DMS153 (cell line): ENCODE measurements at regions not wholly inside any gene's neighbourhood (a gene's known extent, or its start where the extent isn't known, plus 50 kb on each side); places are given as distances from the start of the nearest gene placed in this dataset.

Experiments used
- DNase-seq: peaks from one replicate; lab custom pipeline; 2025; lab: John Stamatoyannopoulos, UW

DNA sequence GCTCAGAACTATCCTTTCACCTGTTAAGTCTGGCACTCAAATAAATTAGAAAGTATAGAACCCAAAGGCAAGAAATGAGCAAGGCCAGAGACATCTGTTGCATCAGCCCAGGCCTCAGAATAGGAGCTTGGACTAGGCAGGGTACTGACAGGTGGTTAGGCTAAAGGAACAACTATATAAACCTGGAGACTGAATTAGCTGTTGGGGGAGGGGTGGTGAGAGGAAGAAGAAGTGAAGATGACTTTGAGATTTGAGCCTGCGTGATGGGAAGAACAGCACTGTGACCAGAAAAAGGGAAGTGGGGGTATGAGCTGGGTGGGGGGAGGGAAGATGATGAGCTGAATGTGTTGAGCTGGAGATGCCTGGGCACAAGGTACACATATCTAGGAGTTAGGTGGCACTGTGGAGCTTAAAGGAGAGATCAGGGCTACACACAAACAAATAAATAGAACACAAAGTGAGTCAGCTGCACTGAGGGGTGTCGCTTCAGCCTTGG, 244.7 kb downstream of the PTEN start:
- no peak for DNase-seq

DNA sequence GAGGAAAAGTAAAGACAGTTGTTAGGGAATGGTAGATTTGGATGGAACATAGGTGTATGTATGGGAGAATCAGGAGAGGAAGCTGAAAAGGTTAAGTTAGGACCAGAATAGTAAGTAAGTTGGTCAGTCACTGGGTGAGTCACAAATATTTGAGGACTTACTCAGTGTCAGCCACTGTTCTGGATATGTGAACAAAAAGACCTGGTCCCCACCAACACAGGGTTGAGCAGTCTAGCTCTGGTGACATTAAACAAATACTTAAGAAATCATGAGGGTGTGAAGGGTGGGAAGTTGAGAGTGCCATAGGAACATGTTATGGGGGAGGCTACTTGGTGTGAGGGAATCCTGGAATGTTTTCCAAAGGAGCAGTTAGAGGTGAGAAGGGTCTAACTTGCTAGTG, 246.9 kb downstream of the PTEN start:
- DNase-seq, result no peak

DNA sequence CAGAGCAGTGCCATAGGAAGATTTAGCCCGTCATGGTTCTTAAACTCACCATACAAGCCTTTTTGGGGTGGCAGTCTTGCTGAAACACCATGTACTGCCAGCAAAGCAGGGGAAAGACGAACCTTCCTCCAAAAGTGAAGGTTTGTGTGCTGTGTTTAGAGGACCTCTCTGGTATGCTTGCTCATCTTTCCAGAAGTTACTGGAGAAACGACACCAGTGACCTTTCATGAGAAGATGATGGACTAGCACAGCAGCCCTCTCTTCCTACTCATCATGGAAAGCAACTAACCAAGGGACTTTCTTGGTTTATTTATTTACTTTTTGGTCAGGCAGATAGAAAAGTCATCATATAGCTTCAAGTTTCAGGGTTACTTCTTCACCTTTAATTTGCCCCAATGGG, 247.4 kb downstream of the PTEN start:
- DNase-seq, result no peak

DNA sequence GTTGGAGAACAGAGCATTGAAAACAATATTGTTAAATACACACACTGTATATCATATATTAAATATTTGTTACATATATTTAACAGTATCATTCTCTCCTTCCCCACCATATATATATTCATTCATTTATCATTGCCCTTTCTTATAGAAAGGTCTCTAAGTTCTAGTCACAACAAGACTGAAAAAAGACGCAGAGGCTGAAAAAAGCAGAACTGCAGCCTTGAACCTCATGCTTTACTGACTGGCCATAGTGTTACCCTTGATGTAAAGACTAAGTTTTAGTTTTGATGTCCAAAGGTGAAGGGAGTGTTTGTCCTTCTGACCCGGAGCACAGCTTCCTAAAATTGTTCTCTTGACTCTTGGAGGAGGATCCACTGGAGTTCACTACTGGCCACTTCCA, 247.9 kb downstream of the PTEN start:
- no peak for DNase-seq

DNA sequence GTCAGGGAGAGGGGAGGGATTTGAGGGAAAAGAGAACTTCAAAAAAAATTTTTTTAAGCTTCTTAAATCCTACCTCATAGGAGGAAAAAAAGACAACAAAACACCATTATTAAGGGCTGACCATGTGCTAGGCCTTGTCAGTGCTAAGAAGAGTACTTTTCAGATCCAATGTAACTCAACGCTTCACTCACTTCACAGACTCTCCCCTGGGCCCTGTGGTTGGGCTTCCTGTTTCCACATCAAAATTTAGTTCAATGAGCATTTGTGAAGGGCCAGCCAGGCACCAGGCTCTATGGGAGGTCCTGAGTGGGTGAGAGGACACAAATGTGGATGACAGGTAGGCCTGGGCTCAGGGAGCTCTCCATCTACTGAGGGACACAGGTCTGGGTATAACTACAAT, 249.8 kb downstream of the PTEN start:
- no peak for DNase-seq

DNA sequence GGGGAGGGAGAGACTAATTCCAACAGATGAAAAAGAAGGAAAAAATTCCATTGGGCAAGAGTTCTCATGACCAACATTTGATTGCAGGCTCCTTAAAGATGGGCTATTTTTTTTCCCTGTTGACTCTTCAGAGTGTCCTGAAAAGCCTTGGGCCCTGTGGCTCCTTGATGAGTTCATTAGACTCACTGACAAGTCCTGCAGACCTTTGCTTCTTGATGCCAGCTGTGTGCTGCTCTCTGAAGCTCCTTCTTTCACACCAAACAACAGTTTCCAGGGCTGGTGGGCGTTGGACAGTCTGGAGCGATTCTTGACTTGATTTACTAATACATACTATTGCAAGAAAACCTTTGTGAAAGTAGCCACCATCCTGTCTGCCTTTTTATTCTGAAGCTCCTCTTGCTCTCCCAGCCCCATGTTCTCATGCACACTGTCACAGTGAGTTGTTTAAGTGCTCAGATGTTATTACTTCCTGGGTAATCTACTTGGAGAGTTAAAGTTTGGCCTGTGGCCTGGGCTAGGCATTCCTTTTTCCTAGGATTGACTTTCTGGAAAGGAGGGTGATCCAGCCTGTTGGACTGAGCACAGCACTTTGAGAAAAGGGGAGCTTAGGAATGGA, 250.3 kb downstream of the PTEN start:
- DNase-seq, result no peak

GRCh38 chr10:88114368-88114767, 250.9 kb downstream of the PTEN start:
- DNase-seq, result peak; percentile 66

GRCh38 chr10:88115407-88115806, 252.0 kb downstream of the PTEN start:
- no peak for DNase-seq

DNA sequence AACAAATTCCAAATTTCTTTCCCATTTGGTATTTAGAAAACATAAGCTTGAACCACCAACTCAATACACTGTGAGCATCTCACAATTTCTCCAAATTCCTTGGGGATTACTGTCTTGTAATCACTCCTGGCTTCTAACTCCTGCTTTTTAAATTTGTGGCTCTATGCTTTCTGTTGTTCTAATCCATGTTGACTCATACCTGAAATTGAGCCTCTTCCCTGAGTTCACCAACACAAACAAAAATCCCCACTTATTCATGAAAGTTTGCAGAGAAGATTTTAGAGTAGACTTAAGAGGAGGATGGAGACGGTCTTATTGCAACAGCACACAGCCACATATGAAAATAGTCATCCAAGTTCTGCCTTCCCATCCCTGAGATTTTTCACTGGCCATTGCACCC, 252.5 kb downstream of the PTEN start:
- no peak for DNase-seq

DNA sequence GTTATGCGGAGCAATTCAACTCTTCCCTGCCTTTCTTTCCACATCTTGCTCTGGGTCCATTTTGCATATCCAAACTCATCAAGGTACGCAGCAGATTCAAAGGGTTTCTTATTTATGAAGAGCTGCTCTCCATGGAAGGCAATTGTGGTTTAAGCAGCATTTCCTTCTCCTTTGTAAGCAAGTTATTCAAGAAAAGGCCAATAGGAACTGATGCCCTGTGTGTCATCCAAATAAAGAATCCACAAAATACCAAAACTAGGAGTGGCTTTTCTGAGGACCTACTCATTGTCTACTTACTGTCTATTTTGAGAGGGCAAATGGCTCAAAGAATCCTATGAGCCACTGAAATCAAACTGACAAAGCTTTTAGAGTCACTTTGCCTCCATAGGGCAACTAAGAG, 253.1 kb downstream of the PTEN start:
- no peak for DNase-seq

DNA sequence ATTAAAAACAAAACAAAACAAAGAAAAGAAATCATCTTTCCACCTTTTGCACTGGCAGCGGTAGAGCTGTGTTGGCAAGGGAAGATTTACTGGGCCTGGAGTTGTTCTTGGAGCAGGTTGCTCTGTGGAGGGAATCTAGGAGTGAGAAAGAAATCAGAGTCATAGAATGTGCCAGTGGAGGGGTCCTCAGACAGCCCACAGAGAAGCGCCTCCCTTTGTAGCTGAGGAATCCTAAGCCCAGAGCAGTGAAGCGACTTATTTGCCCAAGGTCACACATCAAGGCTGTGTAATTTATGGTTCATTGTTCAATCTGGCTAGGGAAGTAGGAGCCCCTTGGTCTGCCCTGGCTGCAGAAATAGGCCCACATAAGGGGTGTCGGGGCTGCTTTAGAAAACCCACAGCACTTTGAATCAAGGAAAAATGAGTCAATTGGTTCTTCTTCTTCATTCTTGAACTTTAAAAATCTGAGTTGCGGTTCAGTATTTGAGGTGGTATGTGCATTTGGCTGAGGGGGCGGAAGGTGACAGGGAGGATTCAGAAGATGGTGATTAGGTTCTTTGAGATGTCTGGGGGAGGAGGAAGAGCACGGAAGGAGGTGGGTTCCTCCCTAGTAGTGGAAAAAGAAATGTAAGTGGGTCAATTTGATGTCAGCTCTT, 253.7 kb downstream of the PTEN start:
- no peak for DNase-seq

DNA sequence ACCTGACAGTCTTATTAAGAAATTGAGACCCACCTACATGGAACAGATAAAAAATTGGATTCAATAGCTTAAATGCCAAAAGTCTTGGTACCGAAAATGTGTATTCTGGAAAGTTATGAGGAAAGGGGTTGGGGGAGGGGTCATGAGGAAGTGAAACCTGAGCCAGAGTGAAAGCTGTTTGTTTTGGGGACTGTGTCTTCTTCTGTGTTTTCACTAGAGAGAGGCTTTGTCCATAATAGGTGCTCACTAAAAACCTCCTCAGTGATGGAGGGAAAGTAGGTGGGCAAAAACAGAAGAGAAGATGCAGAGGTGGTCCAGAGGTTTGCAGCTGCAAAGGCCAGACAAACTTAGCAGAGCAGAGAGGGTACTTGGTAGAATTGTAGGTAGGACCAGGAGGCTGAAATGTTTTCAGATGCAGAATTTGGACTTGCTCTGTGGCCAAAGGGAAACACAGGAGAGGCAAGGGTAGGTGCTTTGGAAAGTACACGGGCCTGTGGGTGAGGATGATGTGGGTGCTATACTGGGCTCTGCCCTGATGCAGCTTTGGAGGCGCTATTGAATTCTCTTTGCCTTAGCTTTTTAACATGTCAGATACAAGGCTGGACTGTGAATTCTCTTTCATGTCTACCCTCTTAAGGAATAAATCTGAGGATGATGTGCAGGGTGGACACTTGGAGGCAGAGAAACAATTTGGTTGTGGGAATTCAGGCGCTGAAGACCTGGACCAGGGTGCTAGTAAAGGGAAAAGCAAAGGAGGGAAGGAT, 254.6 kb downstream of the PTEN start:
- no peak for DNase-seq

- DNase-seq, result no peak
Measured at GRCh38 chr10:88118729-88119128, 255.3 kb downstream of the PTEN start.

- DNase-seq, result no peak
Measured at GRCh38 chr10:88119160-88119559, 255.7 kb downstream of the PTEN start.

DNA sequence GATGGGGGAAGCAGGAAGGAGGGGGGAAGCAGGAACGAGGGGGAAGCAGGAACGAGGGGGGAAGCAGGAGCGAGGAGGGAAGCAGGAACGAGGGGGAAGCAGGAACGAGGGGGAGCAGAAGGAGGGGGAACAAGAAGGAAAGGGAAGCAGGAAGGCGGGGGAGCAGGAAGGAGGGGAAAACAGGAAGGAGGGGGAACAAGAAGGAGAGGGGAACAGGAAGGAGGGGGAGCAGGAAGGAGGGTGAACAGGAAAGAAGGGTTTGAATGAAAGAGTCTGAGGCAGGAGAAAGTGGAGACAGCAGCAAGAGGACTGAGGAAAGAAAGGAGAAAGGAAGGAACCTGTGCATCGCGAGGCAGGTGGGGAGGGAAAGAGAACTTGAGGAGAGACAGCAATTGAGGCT, 256.6 kb downstream of the PTEN start:
- DNase-seq, result no peak

- no peak for DNase-seq
Measured at GRCh38 chr10:88120599-88121333, 257.3 kb downstream of the PTEN start.

- no peak for DNase-seq
Measured at GRCh38 chr10:88121361-88121760, 257.9 kb downstream of the PTEN start.

GRCh38 chr10:88122145-88122544, 258.7 kb downstream of the PTEN start:
- DNase-seq, result no peak

DNA sequence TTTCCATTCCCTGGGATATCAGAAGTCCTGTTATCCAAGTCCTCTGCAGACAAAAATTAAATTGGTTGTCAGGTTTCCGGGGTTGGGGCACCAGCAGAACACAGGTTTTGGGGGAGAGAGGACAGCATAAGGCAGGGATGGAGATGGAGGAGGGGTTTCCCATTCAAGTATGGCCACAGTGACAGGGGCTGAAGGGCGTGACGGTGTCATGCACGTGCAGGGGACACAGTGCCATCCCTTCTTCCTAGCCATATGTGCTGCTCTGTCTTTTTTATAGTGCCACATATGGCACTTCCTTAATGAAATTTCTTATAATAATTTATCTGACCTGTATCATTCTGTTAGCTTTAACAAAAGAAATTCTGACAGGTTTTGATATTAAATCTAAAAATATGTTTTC, 259.2 kb downstream of the PTEN start:
- DNase-seq, result no peak

- no peak for DNase-seq
Measured at GRCh38 chr10:88125766-88126165, 262.3 kb downstream of the PTEN start.

DNA sequence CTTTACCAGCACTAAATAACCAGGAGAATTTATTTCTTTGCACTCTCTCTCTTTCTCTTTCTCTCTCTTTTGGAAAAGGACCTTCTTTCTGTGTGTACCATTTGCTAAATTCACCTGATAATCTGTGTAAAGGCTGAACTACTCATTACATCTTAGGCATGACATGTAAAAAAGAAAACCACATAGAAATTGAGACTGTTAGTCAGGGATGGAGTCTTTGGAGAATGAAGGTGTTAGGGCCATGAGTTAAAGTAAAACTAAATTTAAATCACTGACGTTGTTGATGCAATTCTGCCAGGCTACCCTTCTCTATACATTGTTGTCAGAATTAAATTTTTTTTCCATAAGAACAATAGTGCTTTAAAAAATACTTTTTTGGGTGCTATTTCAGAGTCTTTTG, 263.3 kb downstream of the PTEN start:
- DNase-seq, result no peak

DNA sequence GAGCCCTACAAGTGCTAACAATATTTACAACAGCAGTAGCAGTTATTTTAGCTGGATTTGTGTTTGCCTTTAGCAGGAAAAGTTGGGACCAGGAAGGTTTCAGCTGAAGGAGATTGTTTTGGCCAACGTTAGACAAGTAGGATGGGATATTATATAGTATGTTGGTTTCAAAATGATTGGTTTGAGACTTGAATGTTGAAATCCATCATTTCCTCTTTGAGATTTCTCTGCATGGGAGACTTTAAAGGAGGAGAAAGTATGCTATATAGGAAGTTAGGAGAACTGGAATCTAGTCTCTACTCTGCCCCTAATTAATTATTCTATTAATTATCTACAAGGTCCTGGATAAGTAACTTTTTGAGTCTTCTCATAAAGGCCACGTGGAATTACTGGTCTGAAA, 263.8 kb downstream of the PTEN start:
- DNase-seq, result no peak

DNA sequence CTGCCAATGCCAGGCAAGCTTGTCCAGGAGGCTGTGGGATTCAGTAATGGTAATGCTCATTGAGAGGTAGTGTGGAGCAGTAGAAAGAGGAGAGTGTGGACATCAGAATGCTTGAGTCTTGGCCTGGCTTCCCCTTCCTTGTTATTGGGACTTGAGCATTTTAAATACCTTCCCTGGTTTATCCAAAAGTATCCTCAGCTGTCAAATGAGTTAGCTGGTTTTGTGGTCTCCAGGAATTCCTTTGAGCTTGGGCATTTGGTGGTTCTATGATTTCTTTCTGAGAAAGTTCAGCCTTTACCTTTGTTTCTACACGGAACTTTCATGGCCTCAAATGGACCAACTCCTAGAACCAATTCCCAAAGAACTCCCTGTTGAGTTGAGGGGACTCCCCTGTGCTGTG, 264.3 kb downstream of the PTEN start:
- no peak for DNase-seq
